Endothelial cell of umbilical vein (primary cell): ENCODE measurements at regions not wholly inside any gene's neighbourhood (a gene's known extent, or its start where the extent isn't known, plus 50 kb on each side); places are given as distances from the start of the nearest gene placed in this dataset.

ENCODE experiments used
- BruUV-seq: library from RNA; stranded (reverse); fragments of 400-500 nt; replicated peaks from 2 replicates; lab custom pipeline; 2021; lab: Mats Ljungman, UMichigan
- CTCF ChIA-PET: fragments of 300-600, 350-600 bp; sonication (Branson Sonifier 250); formaldehyde crosslinking; loops from one replicate; lab custom pipeline; 2021; ENCODE audit warnings: antibody characterized with exemption, inconsistent platforms; lab: Charles Lee
- POLR2A ChIA-PET: fragments of 300-600, 350-600 bp; sonication (Branson Sonifier 250); formaldehyde crosslinking; loops from one replicate; lab custom pipeline; 2021; ENCODE audit warnings: antibody characterized with exemption, inconsistent platforms; lab: Charles Lee
- DNase-seq: peaks from one replicate; pipeline ENCODE4 v3.0.0-alpha.2; 2011; ENCODE audit warnings: low read depth, low spot score
- FAIRE-seq: peaks from 2 replicates; lab custom pipeline; 2011; peaks lifted over from hg19 to GRCh38; lab: Jason Lieb, UNC
- H2AFZ ChIP-seq: 2 replicates; pipeline ENCODE4 v1.6.0; 2012; ENCODE audit warnings: low read depth, low read length, control low read depth, inconsistent platforms
- H3K27ac ChIP-seq: 2 replicates; pipeline ENCODE4 v1.5.1; 2011; ENCODE audit warnings: low read depth, mild to moderate bottlenecking, control low read depth, low read length, moderate library complexity; ENCODE audit not compliant: insufficient read depth
- H3K27me3 ChIP-seq, 2 experiments: 2 replicates each; pipeline versions ENCODE4 v1.6.0 to v1.6.1; 2011; ENCODE audit warnings: low read length in 2 of 2, mixed read lengths in 1 of 2; ENCODE audit not compliant: control insufficient read depth in 2 of 2, insufficient read depth in 2 of 2
- H3K36me3 ChIP-seq, 2 experiments: 2 replicates in 1 of 2; 3 replicates in 1 of 2; pipeline ENCODE4 v1.5.1; 2011; ENCODE audit warnings: low read length in 2 of 2, mild to moderate bottlenecking in 1 of 2, moderate library complexity in 1 of 2; ENCODE audit not compliant: control insufficient read depth in 2 of 2, insufficient read depth in 2 of 2; ENCODE audit errors: extremely low read depth in 1 of 2
- H3K4me1 ChIP-seq: 3 replicates; pipeline ENCODE4 v1.5.1; 2011; ENCODE audit warnings: mild to moderate bottlenecking, low read length; ENCODE audit not compliant: control insufficient read depth, insufficient read depth; ENCODE audit errors: extremely low read depth
- H3K4me2 ChIP-seq: 2 replicates; pipeline ENCODE4 v1.6.1; 2011; ENCODE audit warnings: low read length, control low read depth, mixed read lengths; ENCODE audit not compliant: insufficient read depth
- H3K4me3 ChIP-seq, 3 experiments: fragments of 200-600 bp in 1 of 3; sonication (generic), shearing (Covaris generic) in 1 of 3; replicated peaks in 1 of 3; 2 replicates each; pipeline ENCODE4 v1.5.1; 2011 to 2016; ENCODE audit warnings: control low read depth in 3 of 3, low read length in 3 of 3, mild to moderate bottlenecking in 2 of 3, inconsistent platforms in 1 of 3, low read depth in 1 of 3, moderate library complexity in 1 of 3; ENCODE audit not compliant: insufficient read depth in 1 of 3
- H3K79me2 ChIP-seq: 2 replicates; pipeline ENCODE4 v1.6.0; 2012; ENCODE audit warnings: low read length, inconsistent platforms; ENCODE audit not compliant: control insufficient read depth, insufficient read depth
- H3K9ac ChIP-seq: replicated peaks from 2 replicates; pipeline ENCODE3; 2011; ENCODE audit warnings: low read length, control low read depth; ENCODE audit not compliant: insufficient read depth; ENCODE audit errors: extremely low read depth
- H3K9me1 ChIP-seq: replicated peaks from 3 replicates; pipeline ENCODE4 v1.6.0; 2011; ENCODE audit warnings: mild to moderate bottlenecking, low read length; ENCODE audit not compliant: control insufficient read depth, insufficient read depth; ENCODE audit errors: extremely low read depth
- H3K9me3 ChIP-seq: replicated peaks from 2 replicates; pipeline ENCODE4 v1.5.1; 2012; ENCODE audit warnings: low read length, inconsistent platforms; ENCODE audit not compliant: control insufficient read depth, insufficient read depth
- H4K20me1 ChIP-seq: replicated peaks from 2 replicates; pipeline ENCODE3; 2011; ENCODE audit warnings: mild to moderate bottlenecking, low read length; ENCODE audit not compliant: control insufficient read depth, insufficient read depth; ENCODE audit errors: extremely low read depth
- EZH2 ChIP-seq: IDR thresholded peaks from 2 replicates; pipeline ENCODE4 v1.6.1; 2012; ENCODE audit warnings: borderline replicate concordance, low read depth, mild to moderate bottlenecking, moderate library complexity, low read length, inconsistent platforms; ENCODE audit not compliant: severe bottlenecking
- FOS ChIP-seq: IDR thresholded peaks from 2 replicates; pipeline ENCODE4 v1.6.1; 2011; ENCODE audit warnings: mild to moderate bottlenecking, low read length, moderate library complexity, borderline replicate concordance; ENCODE audit not compliant: insufficient read depth
- GATA2 ChIP-seq: IDR thresholded peaks from 2 replicates; pipeline ENCODE4 v1.7.0; 2011; ENCODE audit warnings: low read depth, mild to moderate bottlenecking, moderate library complexity, mixed read lengths, low read length; ENCODE audit not compliant: insufficient read length, insufficient read depth
- JUN ChIP-seq: IDR thresholded peaks from 2 replicates; pipeline ENCODE4 v1.6.1; 2011; ENCODE audit warnings: borderline replicate concordance, low read depth; ENCODE audit not compliant: insufficient read length, insufficient read depth
- MAX ChIP-seq: IDR thresholded peaks from 2 replicates; pipeline ENCODE4 v1.6.1; 2011; ENCODE audit not compliant: insufficient read depth, insufficient read length
- MYC ChIP-seq: IDR thresholded peaks from one replicate; pipeline ENCODE4 v1.6.1; 2011; ENCODE audit warnings: mild to moderate bottlenecking, low read depth, low read length
- POLR2A ChIP-seq: IDR thresholded peaks from 2 replicates; pipeline ENCODE4 v1.6.1; 2012; ENCODE audit warnings: low read depth, mild to moderate bottlenecking, control low read depth, low read length
- POLR2AphosphoS5 ChIP-seq: IDR thresholded peaks from 2 replicates; pipeline ENCODE4 v1.6.1; 2012; ENCODE audit warnings: low read depth, mild to moderate bottlenecking, control low read depth, low read length, moderate library complexity; ENCODE audit not compliant: insufficient read depth
- dilution Hi-C: fragments of 300-500 bp; cut with MboI; formaldehyde crosslinking; loops from one replicate; pipeline ENCODE4 v1.15.0; 2019; ENCODE audit warnings: low sequenced_read_pairs; ENCODE audit not compliant: extremely low pct_ligation_motif_present
- intact Hi-C: fragments of 100-400 bp; cut with micrococcal nuclease; formaldehyde crosslinking; loops from one replicate; pipeline ENCODE4 v1.10.0; 2022
- TF ChIP-seq, protein P1 (sequence below), 2 donors: IDR thresholded peaks; 1 replicate in 1 of 2; 2 replicates in 1 of 2; pipeline ENCODE4 v1.5.1; 2011; ENCODE audit warnings: low read length in 2 of 2, mild to moderate bottlenecking in 2 of 2, moderate library complexity in 2 of 2, control low read depth in 1 of 2, inconsistent platforms in 1 of 2, low read depth in 1 of 2; ENCODE audit not compliant: insufficient read depth in 1 of 2; ENCODE audit errors: extremely low read depth in 1 of 2

DNA sequence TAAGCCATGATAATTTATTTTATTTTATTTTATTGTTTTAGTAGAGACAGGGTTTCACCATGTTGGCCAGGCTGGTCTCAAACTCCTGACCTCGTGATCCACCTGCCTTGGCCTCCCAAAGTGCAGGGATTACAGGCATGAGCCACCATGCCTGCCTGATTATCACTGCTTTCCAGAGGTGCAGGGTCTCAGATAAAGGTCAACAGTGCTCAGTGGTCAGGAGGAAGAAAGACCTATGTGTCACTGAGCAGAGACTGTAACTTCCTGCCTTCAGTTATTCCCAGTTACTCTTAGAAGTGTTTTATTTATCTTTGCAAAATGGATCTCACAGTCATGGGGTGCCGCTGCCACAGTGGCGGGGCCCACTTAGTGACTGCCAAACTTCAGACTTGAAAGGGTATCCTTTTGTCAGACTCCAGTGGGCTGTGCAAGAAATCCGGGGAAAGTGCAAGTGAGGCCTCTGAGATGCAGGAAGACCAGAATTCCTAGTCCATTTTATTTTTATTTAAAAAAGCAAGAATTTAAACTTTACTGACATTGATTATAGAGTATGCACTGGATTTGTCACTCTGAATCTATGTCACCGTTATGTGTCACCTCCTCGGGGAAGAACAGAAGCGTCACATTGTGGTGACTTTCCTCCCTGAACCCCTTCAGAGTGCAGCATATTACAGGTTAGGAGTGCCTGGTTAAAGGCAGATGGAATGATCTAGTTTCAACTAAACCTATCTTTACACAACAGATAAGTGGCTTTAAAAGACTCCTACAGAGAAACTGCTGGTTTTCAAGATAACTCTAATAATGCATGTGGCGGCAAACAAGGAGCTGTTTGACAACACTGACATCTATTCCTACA is 59.1 kb upstream of the BICD1 start:
- intact Hi-C loops: no loop called here
- dilution Hi-C loops: no loop called here
- H2AFZ ChIP-seq: no peak overlapping the region

More for the DNA sequence above, 59.1 kb upstream of the BICD1 start:
- H3K4me1 ChIP-seq: peaks cover 2% of the 10 kb centered on the region
- TF ChIP-seq EZH2 (no peak), GATA2 (no peak), FOS (no peak), JUN (no peak), MYC (no peak), POLR2AphosphoS5 (no peak), MAX (no peak), POLR2A (no peak)
- TF ChIP-seq, protein P1, sequence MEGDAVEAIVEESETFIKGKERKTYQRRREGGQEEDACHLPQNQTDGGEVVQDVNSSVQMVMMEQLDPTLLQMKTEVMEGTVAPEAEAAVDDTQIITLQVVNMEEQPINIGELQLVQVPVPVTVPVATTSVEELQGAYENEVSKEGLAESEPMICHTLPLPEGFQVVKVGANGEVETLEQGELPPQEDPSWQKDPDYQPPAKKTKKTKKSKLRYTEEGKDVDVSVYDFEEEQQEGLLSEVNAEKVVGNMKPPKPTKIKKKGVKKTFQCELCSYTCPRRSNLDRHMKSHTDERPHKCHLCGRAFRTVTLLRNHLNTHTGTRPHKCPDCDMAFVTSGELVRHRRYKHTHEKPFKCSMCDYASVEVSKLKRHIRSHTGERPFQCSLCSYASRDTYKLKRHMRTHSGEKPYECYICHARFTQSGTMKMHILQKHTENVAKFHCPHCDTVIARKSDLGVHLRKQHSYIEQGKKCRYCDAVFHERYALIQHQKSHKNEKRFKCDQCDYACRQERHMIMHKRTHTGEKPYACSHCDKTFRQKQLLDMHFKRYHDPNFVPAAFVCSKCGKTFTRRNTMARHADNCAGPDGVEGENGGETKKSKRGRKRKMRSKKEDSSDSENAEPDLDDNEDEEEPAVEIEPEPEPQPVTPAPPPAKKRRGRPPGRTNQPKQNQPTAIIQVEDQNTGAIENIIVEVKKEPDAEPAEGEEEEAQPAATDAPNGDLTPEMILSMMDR (IDR thresholded peaks at IDR 0.05; ENCODE audit: extremely low read depth in 1 of 2, insufficient read depth in 1 of 2, low read depth in 1 of 2, low read length in 2 of 2): no peak
- H3K79me2 ChIP-seq: no peaks in the 10 kb centered on the region
- H3K27ac ChIP-seq: no peak overlapping the region
- no peaks in the 10 kb centered on the region for H3K9me1 ChIP-seq
- no peaks in the 10 kb centered on the region for H3K27me3 ChIP-seq
- CTCF ChIA-PET: no interaction called here
- H3K36me3 ChIP-seq: no peaks in the 10 kb centered on the region
- no peaks in the 10 kb centered on the region for H4K20me1 ChIP-seq
- FAIRE-seq (no peak), DNase-seq (peak; percentile 22)
- peaks cover 4% of the 10 kb centered on the region for H3K9me3 ChIP-seq
- H3K9ac ChIP-seq: no peak overlapping the region
- H3K4me3 ChIP-seq: no peak overlapping the region
- BruUV-seq: no TSS peak
- no peak overlapping the region for H3K4me2 ChIP-seq
- POLR2A ChIA-PET: interaction anchor here (0.6 kb wide), 1 partner anchor 380 kb away, joined by 3 read pairs; no protein-coding TSS in a partner anchor
